Esophagus (tissue), 2 donors: ENCODE measurements at regions not wholly inside any gene's neighbourhood (a gene's known extent, or its start where the extent isn't known, plus 50 kb on each side); places are given as distances from the start of the nearest gene placed in this dataset.

Source experiments
- H3K27ac ChIP-seq, 2 donors: one replicate each; pipeline ENCODE4 v1.5.1; 2013; ENCODE audit warnings: low read depth in 2 of 2, mild to moderate bottlenecking in 2 of 2, inconsistent platforms in 1 of 2, low read length in 1 of 2, moderate library complexity in 1 of 2
- H3K27me3 ChIP-seq, 2 donors: one replicate each; pipeline ENCODE4 v1.6.1; 2013; ENCODE audit warnings: low read length in 2 of 2, control low read depth in 1 of 2, mild to moderate bottlenecking in 1 of 2; ENCODE audit not compliant: insufficient read depth in 2 of 2, control insufficient read depth in 1 of 2
- H3K36me3 ChIP-seq, 2 donors: one replicate each; pipeline ENCODE4 v1.6.1; 2013; ENCODE audit warnings: low read length in 1 of 2; ENCODE audit not compliant: control insufficient read depth in 2 of 2, insufficient read depth in 2 of 2
- H3K4me1 ChIP-seq, 2 donors: one replicate each; pipeline ENCODE4 v1.6.1; 2013; ENCODE audit warnings: low read length in 1 of 2; ENCODE audit not compliant: control insufficient read depth in 2 of 2, insufficient read depth in 2 of 2
- H3K4me3 ChIP-seq, 2 donors: one replicate each; pipeline ENCODE4 v1.5.1; 2013; ENCODE audit warnings: low read length in 2 of 2, mild to moderate bottlenecking in 2 of 2, low read depth in 1 of 2, moderate library complexity in 1 of 2
- H3K9me3 ChIP-seq, 2 donors: one replicate each; pipeline ENCODE4 v1.6.1; 2013; ENCODE audit warnings: mild to moderate bottlenecking in 2 of 2, low read depth in 1 of 2, low read length in 1 of 2, moderate library complexity in 1 of 2; ENCODE audit not compliant: control insufficient read depth in 2 of 2, insufficient read depth in 1 of 2
- WGBS, 2 donors: extraction: QIAGEN DNeasy Blood & Tissue Kit; methylation state at CpG; one replicate each; pipeline ENCODE4 v1.1.7; 2013; 5-methylcytosine and 5-hydroxymethylcytosine counted together
- donor health status: healthy with polysubstance abuse.
- donor health status: Bipolar disorder and iron deficiency.

DNA sequence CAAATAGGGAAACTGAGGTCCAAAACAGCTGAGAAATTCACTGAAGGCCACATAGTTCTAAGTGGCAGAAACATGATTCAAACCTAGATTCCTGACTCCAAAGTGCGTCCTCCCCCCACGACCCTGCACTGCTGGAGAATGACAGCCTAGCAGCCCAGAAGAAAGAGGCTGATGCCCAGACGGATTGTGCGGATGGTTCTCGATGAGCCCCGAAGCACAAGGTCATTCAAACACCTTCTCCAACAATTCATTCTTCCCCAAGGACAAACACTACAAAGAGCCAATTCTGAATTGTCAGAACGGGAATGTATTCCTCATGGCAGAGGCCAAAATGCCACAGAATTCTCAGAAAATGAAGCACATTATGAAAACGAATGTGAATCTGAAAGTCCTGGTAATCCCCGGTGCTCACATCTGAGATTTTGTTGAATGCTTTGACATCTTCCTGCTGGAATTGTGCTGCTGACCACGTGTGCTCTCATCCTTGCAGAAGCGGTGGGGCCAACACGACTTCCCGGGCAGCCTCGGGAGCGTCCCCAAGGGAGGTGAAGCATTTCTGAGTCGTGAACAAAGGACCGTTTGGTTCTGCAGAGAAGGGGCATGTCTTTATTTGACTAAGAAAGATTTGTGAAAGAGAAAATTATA is 337.0 kb downstream of the EIPR1 start:
- H3K27me3 ChIP-seq, result no peaks in the 10 kb centered on the region
- H3K36me3 ChIP-seq, result no peaks in the 10 kb centered on the region
- H3K27ac ChIP-seq, result no peak overlapping the region
- no peak overlapping the region for H3K4me3 ChIP-seq
- peaks cover 0 to 3% of the 10 kb centered on the region in 2 donors for H3K4me1 ChIP-seq
- H3K9me3 ChIP-seq, result peaks cover 0 to 4% of the 10 kb centered on the region in 2 donors
- WGBS, 2 donors, result 59 to 64% methylated on average over 17 of the region's 17 CpGs

DNA sequence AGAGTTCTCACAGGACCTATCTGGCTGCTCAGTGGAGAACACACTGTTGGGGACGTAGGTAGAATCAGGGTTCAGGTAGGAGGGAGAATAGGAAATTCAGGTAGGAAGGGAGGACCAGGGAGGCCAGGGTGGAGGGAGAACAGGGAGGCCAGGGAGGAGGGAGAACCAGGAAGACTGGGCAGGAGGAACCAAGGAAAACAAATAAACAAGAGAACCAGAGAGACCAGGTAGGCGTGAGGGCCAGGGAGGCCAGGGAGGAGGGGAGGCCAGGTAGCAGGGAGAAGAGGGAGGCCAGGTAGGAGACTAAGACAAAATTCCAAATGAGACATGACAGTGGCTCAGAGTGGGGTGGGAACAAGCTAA is 337.6 kb downstream of the EIPR1 start:
- Histone ChIP-seq H3K36me3 (no peaks in the 10 kb centered on the region), H3K27ac (no peak overlapping the region), H3K27me3 (no peaks in the 10 kb centered on the region), H3K4me1 (peaks cover 0 to 3% of the 10 kb centered on the region in 2 donors), H3K9me3 (peaks cover 0 to 2% of the 10 kb centered on the region in 2 donors), H3K4me3 (no peak overlapping the region)
- 78 to 83% methylated on average over 2 of the region's 2 CpGs for WGBS, 2 donors

DNA sequence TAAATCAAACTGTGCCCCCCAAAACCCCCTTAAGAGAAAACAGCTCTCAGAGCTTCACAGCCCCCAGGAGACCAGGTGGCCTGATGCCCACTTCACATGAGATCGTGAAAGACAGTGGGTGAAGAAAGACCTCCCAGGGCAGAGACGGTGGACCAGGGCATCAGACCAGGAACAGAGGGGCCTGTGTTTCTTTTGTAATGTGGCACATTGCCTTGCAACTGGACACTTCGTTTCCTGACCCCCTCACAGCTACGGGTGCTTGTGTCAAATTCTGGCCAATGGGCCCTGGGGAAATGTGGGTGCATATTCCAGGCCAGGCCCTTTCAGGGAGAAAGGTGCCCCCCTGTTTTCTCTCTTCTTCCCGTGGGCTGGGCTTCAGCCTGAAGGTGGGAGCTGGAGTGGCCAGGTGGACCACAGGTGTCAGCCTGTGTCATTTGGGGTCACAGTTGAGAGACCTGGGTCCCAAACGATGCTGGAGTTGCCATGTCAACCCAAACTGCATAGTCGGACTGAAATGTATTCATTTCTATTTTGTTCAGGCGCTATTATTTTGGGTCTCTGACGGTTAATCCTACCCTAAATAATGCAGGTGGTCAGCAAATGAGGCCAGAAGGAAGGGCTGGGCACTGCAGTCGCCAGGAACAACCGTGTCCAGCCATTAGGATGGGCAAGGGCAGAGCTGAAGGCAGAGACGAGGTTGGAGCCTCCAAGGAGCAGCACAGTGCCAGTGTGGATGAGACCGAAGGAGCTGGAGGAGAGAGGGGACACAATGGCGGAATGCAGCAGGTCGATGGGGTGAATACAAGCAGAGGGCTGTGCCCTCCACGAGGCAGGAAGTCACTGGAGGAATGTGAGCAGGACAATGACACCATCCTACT is 338.2 kb downstream of the EIPR1 start:
- Histone ChIP-seq H3K27ac (no peak overlapping the region), H3K4me3 (no peak overlapping the region), H3K36me3 (no peaks in the 10 kb centered on the region), H3K4me1 (peaks cover 3% of the 10 kb centered on the region in 2 donors), H3K27me3 (no peaks in the 10 kb centered on the region), H3K9me3 (peaks cover 0 to 2% of the 10 kb centered on the region in 2 donors)
- WGBS, 2 donors, result 84 to 87% methylated on average over 16 of the region's 16 CpGs

DNA sequence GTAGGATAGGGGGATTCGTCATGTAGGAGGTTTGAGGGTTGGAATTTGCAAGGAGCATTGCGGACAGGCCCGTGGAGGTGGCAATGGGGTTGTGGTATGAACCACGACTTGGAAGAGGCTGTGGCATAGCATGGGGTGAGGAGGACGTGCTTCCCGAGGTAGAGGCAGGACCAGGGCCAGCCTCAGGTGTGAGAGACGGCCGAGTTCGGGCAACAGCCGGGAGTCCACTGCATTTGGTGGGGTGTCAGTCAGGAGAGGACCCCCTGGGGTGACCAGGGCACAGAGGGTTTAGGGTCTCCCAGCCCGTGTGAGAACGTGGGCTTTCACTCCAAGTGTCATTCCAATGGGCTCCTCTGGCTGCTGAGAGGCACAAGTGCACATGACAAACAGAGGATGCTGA is 339.0 kb downstream of the EIPR1 start:
- no peak overlapping the region for H3K4me3 ChIP-seq
- WGBS, 2 donors, result 88 to 90% methylated on average over 12 of the region's 12 CpGs
- peaks cover 3% of the 10 kb centered on the region in 2 donors for H3K4me1 ChIP-seq
- no peaks in the 10 kb centered on the region for H3K27me3 ChIP-seq
- H3K27ac ChIP-seq, result no peak overlapping the region
- no peaks in the 10 kb centered on the region for H3K36me3 ChIP-seq
- H3K9me3 ChIP-seq, result peaks cover 0 to 2% of the 10 kb centered on the region in 2 donors

DNA sequence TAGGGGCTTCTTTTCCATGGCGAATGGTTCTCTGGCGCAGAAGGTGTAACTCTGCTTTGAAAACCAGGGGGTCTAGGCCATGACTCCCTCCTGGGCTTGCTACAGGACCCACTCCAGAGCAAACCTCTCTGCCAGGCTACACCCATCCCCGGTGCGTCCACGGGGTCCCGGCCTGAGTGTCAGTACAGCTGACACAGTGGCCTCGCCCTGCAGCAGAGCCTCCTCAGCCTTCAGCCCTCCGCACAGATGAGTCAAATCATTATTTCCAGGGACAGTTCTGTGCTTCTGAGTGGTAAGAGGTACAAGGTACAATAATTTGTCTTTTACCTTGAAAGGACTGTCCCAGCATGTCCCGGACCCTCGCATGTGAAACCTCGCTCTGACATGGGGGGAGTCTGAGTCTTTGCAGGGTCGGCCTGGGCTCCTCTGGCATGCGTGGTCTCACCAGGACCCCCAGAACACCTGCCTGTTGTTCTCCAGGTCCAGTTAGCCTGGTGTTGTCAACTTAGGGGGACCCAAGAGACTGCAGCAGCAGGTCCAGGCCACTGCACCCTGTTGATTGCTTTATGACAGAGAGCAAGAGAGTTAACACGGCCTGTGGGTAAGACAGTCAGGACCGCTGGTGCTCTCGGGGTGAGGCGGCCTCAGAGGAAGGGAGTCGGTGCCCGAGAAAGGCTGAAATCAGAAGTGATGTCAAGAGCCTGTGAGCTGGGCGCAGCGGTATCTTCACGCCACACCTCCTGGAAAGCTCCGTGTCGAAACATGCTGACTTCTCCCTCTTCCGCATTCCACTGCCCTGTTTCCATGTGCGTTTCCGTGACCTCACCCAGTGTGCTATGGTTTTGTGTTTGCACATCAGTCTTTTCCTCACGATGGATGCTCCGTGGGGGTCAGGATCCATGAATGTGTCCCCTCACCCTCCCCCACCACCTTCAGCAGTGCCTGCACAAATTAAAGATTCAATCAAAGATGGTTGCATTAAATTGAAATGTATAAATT is 340.1 kb downstream of the EIPR1 start:
- no peak overlapping the region for H3K4me3 ChIP-seq
- H3K27ac ChIP-seq, result no peak overlapping the region
- H3K27me3 ChIP-seq, result no peaks in the 10 kb centered on the region
- WGBS, 2 donors, result 85 to 86% methylated on average over 29 of the region's 29 CpGs
- H3K36me3 ChIP-seq, result no peaks in the 10 kb centered on the region
- peaks cover 0 to 2% of the 10 kb centered on the region in 2 donors for H3K9me3 ChIP-seq
- peaks cover 0 to 3% of the 10 kb centered on the region in 2 donors for H3K4me1 ChIP-seq

DNA sequence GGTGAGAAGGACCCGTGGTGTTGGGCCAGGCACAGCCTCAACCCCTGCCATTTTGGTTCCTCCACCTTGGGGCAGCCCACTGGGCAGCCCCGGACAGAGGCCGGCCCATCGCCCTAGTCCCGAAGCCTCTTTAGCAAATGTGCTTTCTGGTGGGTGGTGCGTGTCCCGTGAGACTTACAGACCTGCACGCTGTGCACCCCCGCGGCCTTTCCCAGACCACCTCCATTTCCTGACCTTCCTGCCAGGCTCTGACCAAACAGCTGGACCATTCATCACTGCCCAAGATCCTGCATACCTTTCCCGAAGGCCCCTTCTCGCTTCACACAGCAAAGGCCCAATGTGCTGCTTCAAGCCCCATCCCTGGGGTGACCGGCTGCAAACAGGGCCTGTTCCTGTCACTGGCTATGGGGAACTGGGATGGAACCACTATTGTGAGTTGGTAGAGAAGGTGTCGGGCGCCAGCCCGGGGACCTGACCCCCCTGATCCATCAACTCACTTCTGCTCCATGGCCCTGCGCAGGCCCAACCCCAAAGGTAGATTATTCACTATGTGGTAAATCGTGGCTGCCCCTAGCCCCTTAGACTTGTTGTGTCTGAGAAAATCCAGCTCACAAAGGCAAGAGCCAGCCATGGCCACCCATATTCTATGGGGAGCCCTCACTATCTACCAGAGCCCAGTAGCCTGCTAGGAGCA is 341.0 kb downstream of the EIPR1 start:
- Histone ChIP-seq H3K4me1 (peaks cover 0 to 3% of the 10 kb centered on the region in 2 donors), H3K36me3 (no peaks in the 10 kb centered on the region), H3K4me3 (no peak overlapping the region), H3K9me3 (peaks cover 0 to 2% of the 10 kb centered on the region in 2 donors), H3K27me3 (no peaks in the 10 kb centered on the region), H3K27ac (no peak overlapping the region)
- WGBS, 2 donors, result 95% methylated on average over 18 of the region's 18 CpGs

DNA sequence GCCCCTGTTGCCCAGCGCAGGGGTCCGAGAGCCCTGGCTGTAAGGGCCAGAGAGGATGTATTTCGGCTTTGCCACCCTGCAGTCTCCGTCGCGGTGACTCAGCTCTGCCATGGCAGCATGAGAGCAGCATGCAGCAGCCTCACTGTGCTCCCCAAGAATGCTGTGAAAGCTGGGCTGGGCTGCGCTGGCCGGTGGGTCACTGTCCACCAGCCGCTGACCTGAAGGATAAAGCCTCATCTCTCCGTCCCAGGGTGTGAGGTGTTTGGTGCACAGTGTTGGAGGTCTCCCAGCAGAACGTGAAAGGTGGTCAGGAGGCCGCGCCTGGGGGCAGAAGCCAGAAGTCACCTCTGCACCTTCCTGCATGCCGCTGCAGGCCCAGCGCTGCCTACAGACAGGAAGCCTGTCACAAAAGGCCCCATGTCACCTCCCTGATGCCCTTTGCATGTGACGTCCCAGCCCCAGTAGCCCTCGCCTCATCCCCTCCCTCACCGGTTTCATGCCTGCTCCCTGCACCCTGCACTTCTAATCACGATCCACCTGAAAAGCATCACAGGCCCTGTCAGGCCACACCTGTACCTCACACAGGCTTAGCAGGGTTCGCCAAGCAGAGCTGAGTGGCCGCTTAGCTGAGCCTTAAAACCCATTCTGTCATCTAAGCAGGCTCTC is 342.1 kb downstream of the EIPR1 start:
- no peak overlapping the region for H3K27ac ChIP-seq
- H3K9me3 ChIP-seq, result peaks cover 0 to 2% of the 10 kb centered on the region in 2 donors
- 87 to 89% methylated on average over 21 of the region's 21 CpGs for WGBS, 2 donors
- no peak overlapping the region for H3K4me3 ChIP-seq
- no peaks in the 10 kb centered on the region for H3K27me3 ChIP-seq
- H3K4me1 ChIP-seq, result peaks cover 0 to 3% of the 10 kb centered on the region in 2 donors
- H3K36me3 ChIP-seq, result no peaks in the 10 kb centered on the region

DNA sequence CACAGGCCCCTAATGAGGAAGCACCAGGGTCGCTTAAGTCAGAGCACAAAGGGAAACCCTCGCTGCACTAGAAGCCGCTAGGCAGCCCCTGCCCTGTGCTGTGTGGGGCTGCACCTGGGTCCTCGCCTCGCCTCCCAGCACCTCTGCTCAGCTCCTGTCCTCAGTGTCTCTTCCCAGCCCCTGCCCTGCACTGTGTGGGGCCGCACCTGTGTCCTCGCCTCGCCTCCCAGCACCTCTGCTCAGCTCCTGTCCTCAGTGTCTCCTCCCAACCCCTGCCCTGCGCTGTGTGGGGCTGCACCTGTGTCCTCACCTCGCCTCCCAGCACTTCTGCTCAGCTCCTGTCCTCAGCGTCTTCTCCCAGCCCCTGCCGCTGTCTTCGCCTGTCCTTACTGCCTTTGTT is 342.8 kb downstream of the EIPR1 start:
- WGBS, 2 donors, result 86 to 87% methylated on average over 13 of the region's 13 CpGs
- Histone ChIP-seq H3K4me3 (no peak overlapping the region), H3K36me3 (no peaks in the 10 kb centered on the region), H3K9me3 (peaks cover 0 to 2% of the 10 kb centered on the region in 2 donors), H3K4me1 (peaks cover 0 to 3% of the 10 kb centered on the region in 2 donors), H3K27ac (no peak overlapping the region), H3K27me3 (no peaks in the 10 kb centered on the region)
